ENCODE measurements at regions not wholly inside any gene's neighbourhood (a gene's known extent, or its start where the extent isn't known, plus 50 kb on each side); places are given as distances from the start of the nearest gene placed in this dataset.

DNA sequence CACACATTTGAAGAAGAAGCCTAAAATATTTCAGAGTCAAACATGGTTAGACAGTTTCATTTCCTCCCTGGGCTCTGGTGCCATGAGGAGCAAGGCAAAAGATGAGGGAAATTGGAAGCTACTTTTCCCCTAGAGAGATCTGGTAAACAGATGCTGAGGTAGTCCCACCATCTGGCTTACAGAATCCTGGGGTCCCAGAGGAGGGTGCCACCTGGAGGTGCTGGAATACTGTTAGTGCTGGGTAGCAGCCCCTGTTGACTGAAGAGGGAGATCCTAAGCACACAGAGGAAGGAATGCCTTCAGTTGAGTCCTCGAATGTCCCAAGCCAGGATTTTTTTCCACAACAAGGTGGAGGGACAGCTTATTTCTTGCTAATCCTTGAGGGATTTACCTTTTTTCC, 160.1 kb downstream of the FZD1 start:
- Histone ChIP-seq H3K4me3 (ENCODE audit: low read length) (no peak overlapping the region), H3K36me3 (ENCODE audit: control insufficient read depth, insufficient read depth, low read length) (no peaks in the 10 kb centered on the region), H3K27ac (ENCODE audit: low read length) (no peak overlapping the region), H3K9me3 (ENCODE audit: control insufficient read depth, insufficient read depth, low read length) (no peaks in the 10 kb centered on the region), H3K27me3 (ENCODE audit: control insufficient read depth, insufficient read depth, low read length) (no peaks in the 10 kb centered on the region), H3K4me1 (ENCODE audit: control insufficient read depth, insufficient read depth, low read length) (no peaks in the 10 kb centered on the region)
- intact Hi-C loops (cut with micrococcal nuclease): no loop called here
- 58% methylated on average over 1 of the region's 1 CpG for WGBS (ENCODE audit: insufficient coverage)
- Mint-ChIP-seq H3K27ac (no peak overlapping the region), H3K4me1 (no peaks in the 10 kb centered on the region), H3K4me3 (no peak overlapping the region), H3K9me3 (peaks cover 0 to 11% of the 10 kb centered on the region in 2 donors), H3K27me3 (ENCODE audit: low read depth in 2 of 2) (no peaks in the 10 kb centered on the region), H3K36me3 (no peaks in the 10 kb centered on the region)
- TF ChIP-seq, protein P1, sequence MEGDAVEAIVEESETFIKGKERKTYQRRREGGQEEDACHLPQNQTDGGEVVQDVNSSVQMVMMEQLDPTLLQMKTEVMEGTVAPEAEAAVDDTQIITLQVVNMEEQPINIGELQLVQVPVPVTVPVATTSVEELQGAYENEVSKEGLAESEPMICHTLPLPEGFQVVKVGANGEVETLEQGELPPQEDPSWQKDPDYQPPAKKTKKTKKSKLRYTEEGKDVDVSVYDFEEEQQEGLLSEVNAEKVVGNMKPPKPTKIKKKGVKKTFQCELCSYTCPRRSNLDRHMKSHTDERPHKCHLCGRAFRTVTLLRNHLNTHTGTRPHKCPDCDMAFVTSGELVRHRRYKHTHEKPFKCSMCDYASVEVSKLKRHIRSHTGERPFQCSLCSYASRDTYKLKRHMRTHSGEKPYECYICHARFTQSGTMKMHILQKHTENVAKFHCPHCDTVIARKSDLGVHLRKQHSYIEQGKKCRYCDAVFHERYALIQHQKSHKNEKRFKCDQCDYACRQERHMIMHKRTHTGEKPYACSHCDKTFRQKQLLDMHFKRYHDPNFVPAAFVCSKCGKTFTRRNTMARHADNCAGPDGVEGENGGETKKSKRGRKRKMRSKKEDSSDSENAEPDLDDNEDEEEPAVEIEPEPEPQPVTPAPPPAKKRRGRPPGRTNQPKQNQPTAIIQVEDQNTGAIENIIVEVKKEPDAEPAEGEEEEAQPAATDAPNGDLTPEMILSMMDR (IDR thresholded peaks at IDR 0.05): no peak
- ATAC-seq: no peak
- no peak for DNase-seq

DNA sequence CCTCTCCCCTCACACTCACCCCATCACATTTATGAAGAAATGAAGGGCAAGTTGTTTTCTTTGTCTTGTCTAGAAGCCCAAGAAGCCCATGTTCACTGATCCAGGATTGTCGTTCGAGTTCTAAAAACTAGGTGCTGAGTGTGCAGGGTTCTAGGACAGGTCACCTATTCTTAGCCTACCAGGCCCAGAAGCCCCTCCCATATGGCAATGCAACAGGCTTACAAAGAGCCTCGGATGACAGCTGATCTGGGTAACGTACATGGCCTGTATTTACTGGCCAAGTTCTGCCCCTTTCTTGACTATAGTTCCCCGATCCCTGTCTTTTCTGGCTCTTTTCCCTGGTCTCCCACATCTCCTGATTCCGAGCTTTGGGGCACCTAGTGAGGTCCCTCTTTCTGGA, 160.9 kb downstream of the FZD1 start:
- Mint-ChIP-seq H3K4me3 (no peak overlapping the region), H3K36me3 (no peaks in the 10 kb centered on the region), H3K9me3 (peaks cover 0 to 11% of the 10 kb centered on the region in 2 donors), H3K27me3 (ENCODE audit: low read depth in 2 of 2) (no peaks in the 10 kb centered on the region), H3K27ac (no peak overlapping the region), H3K4me1 (no peaks in the 10 kb centered on the region)
- no peaks in the 10 kb centered on the region for H3K36me3 ChIP-seq (ENCODE audit: control insufficient read depth, insufficient read depth, low read length)
- intact Hi-C loops (cut with micrococcal nuclease): no loop called here
- no peaks in the 10 kb centered on the region for H3K27me3 ChIP-seq (ENCODE audit: control insufficient read depth, insufficient read depth, low read length)
- no peaks in the 10 kb centered on the region for H3K9me3 ChIP-seq (ENCODE audit: control insufficient read depth, insufficient read depth, low read length)
- DNase-seq (no peak), ATAC-seq (no peak)
- H3K27ac ChIP-seq (ENCODE audit: low read length): no peak overlapping the region
- WGBS (ENCODE audit: insufficient coverage): 87% methylated on average over 6 of the region's 6 CpGs
- no peak overlapping the region for H3K4me3 ChIP-seq (ENCODE audit: low read length)
- TF ChIP-seq, protein P1 (IDR thresholded peaks at IDR 0.05): no peak
- H3K4me1 ChIP-seq (ENCODE audit: control insufficient read depth, insufficient read depth, low read length): no peaks in the 10 kb centered on the region

GRCh38 chr7:91427051-91427450, 162.8 kb downstream of the FZD1 start:
- intact Hi-C loops (cut with micrococcal nuclease): no loop called here
- Mint-ChIP-seq H3K4me3 (no peak overlapping the region), H3K36me3 (no peaks in the 10 kb centered on the region), H3K27me3 (ENCODE audit: low read depth in 2 of 2) (no peaks in the 10 kb centered on the region), H3K4me1 (no peaks in the 10 kb centered on the region), H3K9me3 (peaks cover 6 to 11% of the 10 kb centered on the region in 2 donors), H3K27ac (no peak overlapping the region)
- DNase-seq: no peak
- TF ChIP-seq, protein P1 (IDR thresholded peaks at IDR 0.05): no peak
- Histone ChIP-seq H3K9me3 (ENCODE audit: control insufficient read depth, insufficient read depth, low read length) (no peaks in the 10 kb centered on the region), H3K4me1 (ENCODE audit: control insufficient read depth, insufficient read depth, low read length) (no peaks in the 10 kb centered on the region), H3K27ac (ENCODE audit: low read length) (no peak overlapping the region), H3K27me3 (ENCODE audit: control insufficient read depth, insufficient read depth, low read length) (no peaks in the 10 kb centered on the region), H3K36me3 (ENCODE audit: control insufficient read depth, insufficient read depth, low read length) (no peaks in the 10 kb centered on the region), H3K4me3 (ENCODE audit: low read length) (no peak overlapping the region)
- no peak for ATAC-seq

- TF ChIP-seq, protein P1 (IDR thresholded peaks at IDR 0.05): no peak
- H3K27ac Mint-ChIP-seq: no peak overlapping the region
- H3K4me1 ChIP-seq (ENCODE audit: control insufficient read depth, insufficient read depth, low read length): no peaks in the 10 kb centered on the region
- H3K4me3 Mint-ChIP-seq: no peak overlapping the region
- H3K9me3 ChIP-seq (ENCODE audit: control insufficient read depth, insufficient read depth, low read length): peaks cover 3% of the 10 kb centered on the region
- intact Hi-C loops (cut with micrococcal nuclease): no loop called here
- H3K27me3 ChIP-seq (ENCODE audit: control insufficient read depth, insufficient read depth, low read length): no peaks in the 10 kb centered on the region
- H3K36me3 Mint-ChIP-seq: no peaks in the 10 kb centered on the region
- no peaks in the 10 kb centered on the region for H3K36me3 ChIP-seq (ENCODE audit: control insufficient read depth, insufficient read depth, low read length)
- H3K9me3 Mint-ChIP-seq: peaks cover 10 to 11% of the 10 kb centered on the region in 2 donors
- H3K27me3 Mint-ChIP-seq (ENCODE audit: low read depth in 2 of 2): no peaks in the 10 kb centered on the region
- no CpG with 5 or more reads among the region's 1 CpG for WGBS (ENCODE audit: insufficient coverage)
- no peak for DNase-seq
- no peak overlapping the region for H3K4me3 ChIP-seq (ENCODE audit: low read length)
- no peaks in the 10 kb centered on the region for H3K4me1 Mint-ChIP-seq
- no peak overlapping the region for H3K27ac ChIP-seq (ENCODE audit: low read length)
- no peak for ATAC-seq
These were observed 167.4 kb downstream of the FZD1 start for GRCh38 chr7:91431601-91432000.

All from natural killer cell (primary cell).